Caco-2 (cell line): ENCODE measurements at regions not wholly inside any gene's neighbourhood (a gene's known extent, or its start where the extent isn't known, plus 50 kb on each side); places are given as distances from the start of the nearest gene placed in this dataset.

Experiments
- BruUV-seq: library from RNA; stranded (reverse); fragments of 400-500 nt; replicated peaks from 2 replicates; lab custom pipeline; 2021; lab: Mats Ljungman, UMichigan
- CTCF ChIA-PET: fragments of 300-600 bp; sonication (Branson Sonifier 250); formaldehyde crosslinking; loops from one replicate; lab custom pipeline; 2022; ENCODE audit warnings: antibody characterized with exemption; lab: Charles Lee
- POLR2A ChIA-PET: fragments of 300-600 bp; sonication (Branson Sonifier 250); formaldehyde crosslinking; loops from one replicate; lab custom pipeline; 2022; ENCODE audit warnings: antibody characterized with exemption; lab: Charles Lee
- DNase-seq, 2 experiments: peaks; one replicate each; pipeline versions ENCODE4 v3.0.0 to v3.0.0-alpha.2; 2020 to 2022
- H3K27me3 ChIP-seq: replicated peaks from 2 replicates; pipeline ENCODE4 v1.6.0; 2011; ENCODE audit warnings: low read length; ENCODE audit not compliant: control insufficient read depth, insufficient read depth
- H3K36me3 ChIP-seq: 2 replicates; pipeline ENCODE4 v1.5.1; 2011; ENCODE audit warnings: low read length; ENCODE audit not compliant: control insufficient read depth, insufficient read depth
- H3K4me1 ChIP-seq: fragments of 250-450 bp; sonication (Bioruptor Pico); 2 replicates; pipeline ENCODE4 v1.5.1; 2020; ENCODE audit warnings: mild to moderate bottlenecking
- H3K4me3 ChIP-seq: 2 replicates; pipeline ENCODE4 v1.5.1; 2011; ENCODE audit warnings: low read depth, mild to moderate bottlenecking, control low read depth, low read length
- H3K9me3 ChIP-seq: fragments of 250-450 bp; sonication (Bioruptor Pico); 2 replicates; pipeline ENCODE4 v1.5.1; 2020; ENCODE audit warnings: mild to moderate bottlenecking, moderate library complexity
- H3K27ac Mint-ChIP-seq: one replicate; pipeline ENCODE4 v1.8.0; 2022; ENCODE audit warnings: mixed read lengths; ENCODE audit not compliant: unreplicated experiment
- H3K27me3 Mint-ChIP-seq: one replicate; pipeline ENCODE4 v1.8.0; 2022; ENCODE audit warnings: mixed read lengths; ENCODE audit not compliant: insufficient read depth, unreplicated experiment
- H3K36me3 Mint-ChIP-seq: one replicate; pipeline ENCODE4 v1.8.0; 2022; ENCODE audit warnings: mild to moderate bottlenecking, mixed read lengths; ENCODE audit not compliant: insufficient read depth, unreplicated experiment
- H3K4me1 Mint-ChIP-seq: one replicate; pipeline ENCODE4 v1.8.0; 2022; ENCODE audit warnings: low read depth, mixed read lengths; ENCODE audit not compliant: unreplicated experiment
- H3K4me3 Mint-ChIP-seq: one replicate; pipeline ENCODE4 v1.8.0; 2022; ENCODE audit warnings: mild to moderate bottlenecking, moderate library complexity, mixed read lengths; ENCODE audit not compliant: unreplicated experiment
- H3K9me3 Mint-ChIP-seq: one replicate; pipeline ENCODE4 v1.8.0; 2022; ENCODE audit warnings: mixed read lengths; ENCODE audit not compliant: unreplicated experiment
- CTCF ChIP-seq, 2 experiments: fragments of 200-600 bp in 1 of 2; IDR thresholded peaks; 1 replicate in 1 of 2; 2 replicates in 1 of 2; pipeline versions ENCODE4 v1.5.1 to v1.8.0; 2011 to 2022; ENCODE audit warnings: antibody characterized with exemption in 1 of 2, control low read depth in 1 of 2, inconsistent platforms in 1 of 2, low read depth in 1 of 2, low read length in 1 of 2, mild to moderate bottlenecking in 1 of 2, moderate library complexity in 1 of 2; ENCODE audit not compliant: insufficient read depth in 1 of 2, severe bottlenecking in 1 of 2, unreplicated experiment in 1 of 2
- intact Hi-C: fragments of 100-400 bp; cut with micrococcal nuclease; formaldehyde crosslinking; loops from one replicate; pipeline ENCODE4 v1.10.0; 2022; ENCODE audit not compliant: unreplicated experiment

- no peaks in the 10 kb centered on the region for H3K4me1 Mint-ChIP-seq
- BruUV-seq: no TSS peak
- no peak for DNase-seq
- no peak overlapping the region for H3K4me3 ChIP-seq
- ChIA-PET CTCF (no interaction called here), POLR2A (no interaction called here)
- no peak overlapping the region for H3K27ac Mint-ChIP-seq
- H3K27me3 Mint-ChIP-seq: peaks cover 4% of the 10 kb centered on the region
- intact Hi-C loops: no loop called here
- no peak for TF ChIP-seq CTCF (IDR thresholded peaks at IDR 0.05; ENCODE audit: insufficient read depth in 1 of 2, low read depth in 1 of 2, low read length in 1 of 2, severe bottlenecking in 1 of 2, unreplicated experiment in 1 of 2)
- H3K9me3 ChIP-seq: no peaks in the 10 kb centered on the region
- H3K4me3 Mint-ChIP-seq: no peak overlapping the region
- H3K4me1 ChIP-seq: no peaks in the 10 kb centered on the region
- no peaks in the 10 kb centered on the region for H3K36me3 Mint-ChIP-seq
- H3K36me3 ChIP-seq: no peaks in the 10 kb centered on the region
- H3K9me3 Mint-ChIP-seq: no peaks in the 10 kb centered on the region
- no peaks in the 10 kb centered on the region for H3K27me3 ChIP-seq
Observed at GRCh38 chr6:45718131-45718530, 297.5 kb downstream of the CLIC5 start.

- Histone ChIP-seq H3K9me3 (no peaks in the 10 kb centered on the region), H3K27me3 (no peaks in the 10 kb centered on the region), H3K4me3 (no peak overlapping the region), H3K4me1 (no peaks in the 10 kb centered on the region), H3K36me3 (no peaks in the 10 kb centered on the region)
- Mint-ChIP-seq H3K4me3 (no peak overlapping the region), H3K27me3 (peaks cover 4% of the 10 kb centered on the region), H3K9me3 (no peaks in the 10 kb centered on the region), H3K27ac (no peak overlapping the region), H3K36me3 (no peaks in the 10 kb centered on the region), H3K4me1 (no peaks in the 10 kb centered on the region)
- intact Hi-C loops: no loop called here
- no peak for DNase-seq
- TF ChIP-seq CTCF (IDR thresholded peaks at IDR 0.05; ENCODE audit: insufficient read depth in 1 of 2, low read depth in 1 of 2, low read length in 1 of 2, severe bottlenecking in 1 of 2, unreplicated experiment in 1 of 2): no peak
- POLR2A ChIA-PET: no interaction called here
- CTCF ChIA-PET: no interaction called here
- BruUV-seq: no TSS peak
Observed at GRCh38 chr6:45717715-45718114, 297.9 kb downstream of the CLIC5 start.

- POLR2A ChIA-PET: no interaction called here
- no peak for TF ChIP-seq CTCF (IDR thresholded peaks at IDR 0.05; ENCODE audit: insufficient read depth in 1 of 2, low read depth in 1 of 2, low read length in 1 of 2, severe bottlenecking in 1 of 2, unreplicated experiment in 1 of 2)
- DNase-seq: no peak
- Histone ChIP-seq H3K4me1 (no peaks in the 10 kb centered on the region), H3K4me3 (no peak overlapping the region), H3K27me3 (no peaks in the 10 kb centered on the region), H3K36me3 (no peaks in the 10 kb centered on the region), H3K9me3 (no peaks in the 10 kb centered on the region)
- intact Hi-C loops: no loop called here
- CTCF ChIA-PET: no interaction called here
- Mint-ChIP-seq H3K36me3 (no peaks in the 10 kb centered on the region), H3K4me3 (no peak overlapping the region), H3K27ac (no peak overlapping the region), H3K4me1 (no peaks in the 10 kb centered on the region), H3K9me3 (no peaks in the 10 kb centered on the region), H3K27me3 (peaks cover 4% of the 10 kb centered on the region)
- BruUV-seq: no TSS peak
Observed at GRCh38 chr6:45717027-45717426, 298.6 kb downstream of the CLIC5 start.
